ENCODE measurements at regions not wholly inside any gene's neighbourhood (a gene's known extent, or its start where the extent isn't known, plus 50 kb on each side); places are given as distances from the start of the nearest gene placed in this dataset.

GRCh38 chr10:78724846-78725245, 343.9 kb upstream of the ZMIZ1 start:
- TF ChIP-seq CTCF (IDR thresholded peaks at IDR 0.05; ENCODE audit: borderline replicate concordance, control extremely low read depth, extremely low read depth, insufficient read depth, missing control alignments), result no peak
- no peak for DNase-seq (ENCODE audit: low spot score)
- in situ Hi-C loops (cut with MboI; ENCODE audit: low sequenced_read_pairs, unreplicated experiment), result no loop called here

- in situ Hi-C loops (cut with MboI; ENCODE audit: low sequenced_read_pairs, unreplicated experiment), result no loop called here
- no peak for TF ChIP-seq CTCF (IDR thresholded peaks at IDR 0.05; ENCODE audit: borderline replicate concordance, control extremely low read depth, extremely low read depth, insufficient read depth, missing control alignments)
- no peak for DNase-seq (ENCODE audit: low spot score)
Measured at GRCh38 chr10:78726171-78726570, 342.6 kb upstream of the ZMIZ1 start.

GRCh38 chr10:78727251-78727650, 341.5 kb upstream of the ZMIZ1 start:
- no peak for DNase-seq (ENCODE audit: low spot score)
- in situ Hi-C loops (cut with MboI; ENCODE audit: low sequenced_read_pairs, unreplicated experiment), result no loop called here
- TF ChIP-seq CTCF (IDR thresholded peaks at IDR 0.05; ENCODE audit: borderline replicate concordance, control extremely low read depth, extremely low read depth, insufficient read depth, missing control alignments), result no peak

GRCh38 chr10:78727728-78728127, 341.0 kb upstream of the ZMIZ1 start:
- in situ Hi-C loops (cut with MboI; ENCODE audit: low sequenced_read_pairs, unreplicated experiment), result no loop called here
- DNase-seq (ENCODE audit: low spot score), result no peak
- no peak for TF ChIP-seq CTCF (IDR thresholded peaks at IDR 0.05; ENCODE audit: borderline replicate concordance, control extremely low read depth, extremely low read depth, insufficient read depth, missing control alignments)

- in situ Hi-C loops (cut with MboI; ENCODE audit: low sequenced_read_pairs, unreplicated experiment), result no loop called here
- DNase-seq (ENCODE audit: low spot score), result no peak
- TF ChIP-seq CTCF (IDR thresholded peaks at IDR 0.05; ENCODE audit: borderline replicate concordance, control extremely low read depth, extremely low read depth, insufficient read depth, missing control alignments), result no peak
Measured at GRCh38 chr10:78728176-78728575, 340.6 kb upstream of the ZMIZ1 start.

GRCh38 chr10:78729366-78729765, 339.4 kb upstream of the ZMIZ1 start:
- in situ Hi-C loops (cut with MboI; ENCODE audit: low sequenced_read_pairs, unreplicated experiment), result no loop called here

More at GRCh38 chr10:78729366-78729765, 339.4 kb upstream of the ZMIZ1 start:
- TF ChIP-seq CTCF (IDR thresholded peaks at IDR 0.05; ENCODE audit: borderline replicate concordance, control extremely low read depth, extremely low read depth, insufficient read depth, missing control alignments), result no peak
- DNase-seq (ENCODE audit: low spot score), result no peak

All from GM13976 (cell line).